AG10803 (cell line): ENCODE measurements at regions not wholly inside any gene's neighbourhood (a gene's known extent, or its start where the extent isn't known, plus 50 kb on each side); places are given as distances from the start of the nearest gene placed in this dataset.

Experiments
- DNase-seq: peaks from one replicate; pipeline ENCODE4 v3.0.0; 2010; ENCODE audit warnings: low read depth
- H3K4me3 ChIP-seq: 2 replicates; pipeline ENCODE4 v1.5.1; 2011; ENCODE audit warnings: mild to moderate bottlenecking, low read length, control low read depth
- CTCF ChIP-seq: conservative IDR thresholded peaks from 2 replicates; pipeline ENCODE4 v1.5.1; 2011; ENCODE audit warnings: mild to moderate bottlenecking, low read length, control low read depth, inconsistent platforms

GRCh38 chr6:164023535-164023934, 609.0 kb downstream of the QKI start:
- H3K4me3 ChIP-seq, result no peak overlapping the region
- DNase-seq, result no peak
- no peak for TF ChIP-seq CTCF

GRCh38 chr6:164022632-164023031, 608.1 kb downstream of the QKI start:
- TF ChIP-seq CTCF, result no peak
- DNase-seq, result no peak
- no peak overlapping the region for H3K4me3 ChIP-seq

GRCh38 chr6:164021589-164022250, 607.2 kb downstream of the QKI start:
- H3K4me3 ChIP-seq, result no peak overlapping the region
- no peak for DNase-seq
- TF ChIP-seq CTCF, result no peak

- TF ChIP-seq CTCF, result no peak
Measured at GRCh38 chr6:164020142-164020541, 605.6 kb downstream of the QKI start.

GRCh38 chr6:164018133-164018532, 603.6 kb downstream of the QKI start:
- no peak for TF ChIP-seq CTCF
- no peak for DNase-seq
- H3K4me3 ChIP-seq, result no peak overlapping the region

More at GRCh38 chr6:164020142-164020541, 605.6 kb downstream of the QKI start:
- H3K4me3 ChIP-seq, result no peak overlapping the region
- no peak for DNase-seq

- no peak for TF ChIP-seq CTCF
- no peak overlapping the region for H3K4me3 ChIP-seq
- no peak for DNase-seq
Measured at GRCh38 chr6:164016056-164016455, 601.5 kb downstream of the QKI start.

- no peak overlapping the region for H3K4me3 ChIP-seq
- DNase-seq, result no peak
- TF ChIP-seq CTCF, result no peak
Measured at GRCh38 chr6:164015088-164015484, 600.6 kb downstream of the QKI start.
